ENCODE measurements at regions not wholly inside any gene's neighbourhood (a gene's known extent, or its start where the extent isn't known, plus 50 kb on each side); places are given as distances from the start of the nearest gene placed in this dataset.

- TF ChIP-seq SIN3A (IDR thresholded peaks at IDR 0.05; ENCODE audit: borderline replicate concordance, insufficient read depth, low read length) (no peak), TAF1 (IDR thresholded peaks at IDR 0.05; ENCODE audit: borderline replicate concordance, insufficient read depth, low read length) (no peak), FOXP2 (optimal IDR thresholded peaks at IDR 0.05; ENCODE audit: borderline replicate concordance, extremely low read depth, extremely low read length, insufficient read depth) (no peak), POLR2AphosphoS5 (IDR thresholded peaks at IDR 0.05; ENCODE audit: low read depth, low read length) (no peak), REST (IDR thresholded peaks at IDR 0.05; ENCODE audit: insufficient read depth in 1 of 2, low read depth in 2 of 2, low read length in 2 of 2) (no peak)
These were observed 1012.7 kb upstream of the ADGRL3 start for GRCh38 chr4:60187428-60187827.

GRCh38 chr4:60189286-60189685, 1010.8 kb upstream of the ADGRL3 start:
- TF ChIP-seq TAF1 (IDR thresholded peaks at IDR 0.05; ENCODE audit: borderline replicate concordance, insufficient read depth, low read length) (no peak), POLR2AphosphoS5 (IDR thresholded peaks at IDR 0.05; ENCODE audit: low read depth, low read length) (no peak), FOXP2 (optimal IDR thresholded peaks at IDR 0.05; ENCODE audit: borderline replicate concordance, extremely low read depth, extremely low read length, insufficient read depth) (no peak), REST (IDR thresholded peaks at IDR 0.05; ENCODE audit: insufficient read depth in 1 of 2, low read depth in 2 of 2, low read length in 2 of 2) (no peak), SIN3A (IDR thresholded peaks at IDR 0.05; ENCODE audit: borderline replicate concordance, insufficient read depth, low read length) (no peak)

- TF ChIP-seq POLR2AphosphoS5 (IDR thresholded peaks at IDR 0.05; ENCODE audit: low read depth, low read length) (no peak), TAF1 (IDR thresholded peaks at IDR 0.05; ENCODE audit: borderline replicate concordance, insufficient read depth, low read length) (no peak), REST (IDR thresholded peaks at IDR 0.05; ENCODE audit: insufficient read depth in 1 of 2, low read depth in 2 of 2, low read length in 2 of 2) (no peak), FOXP2 (optimal IDR thresholded peaks at IDR 0.05; ENCODE audit: borderline replicate concordance, extremely low read depth, extremely low read length, insufficient read depth) (no peak), SIN3A (IDR thresholded peaks at IDR 0.05; ENCODE audit: borderline replicate concordance, insufficient read depth, low read length) (no peak)
These were observed 1005.9 kb upstream of the ADGRL3 start for GRCh38 chr4:60194214-60194613.

- no peak for TF ChIP-seq FOXP2 (optimal IDR thresholded peaks at IDR 0.05; ENCODE audit: borderline replicate concordance, extremely low read depth, extremely low read length, insufficient read depth)
- no peak for TF ChIP-seq SIN3A (IDR thresholded peaks at IDR 0.05; ENCODE audit: borderline replicate concordance, insufficient read depth, low read length)
- TF ChIP-seq POLR2AphosphoS5 (IDR thresholded peaks at IDR 0.05; ENCODE audit: low read depth, low read length) = no peak
- no peak for TF ChIP-seq REST (IDR thresholded peaks at IDR 0.05; ENCODE audit: insufficient read depth in 1 of 2, low read depth in 2 of 2, low read length in 2 of 2)
- no peak for TF ChIP-seq TAF1 (IDR thresholded peaks at IDR 0.05; ENCODE audit: borderline replicate concordance, insufficient read depth, low read length)
These were observed 1004.9 kb upstream of the ADGRL3 start for GRCh38 chr4:60195256-60195655.

All from PFSK-1 (cell line).